ENCODE measurements at regions not wholly inside any gene's neighbourhood (a gene's known extent, or its start where the extent isn't known, plus 50 kb on each side); places are given as distances from the start of the nearest gene placed in this dataset.

DNA sequence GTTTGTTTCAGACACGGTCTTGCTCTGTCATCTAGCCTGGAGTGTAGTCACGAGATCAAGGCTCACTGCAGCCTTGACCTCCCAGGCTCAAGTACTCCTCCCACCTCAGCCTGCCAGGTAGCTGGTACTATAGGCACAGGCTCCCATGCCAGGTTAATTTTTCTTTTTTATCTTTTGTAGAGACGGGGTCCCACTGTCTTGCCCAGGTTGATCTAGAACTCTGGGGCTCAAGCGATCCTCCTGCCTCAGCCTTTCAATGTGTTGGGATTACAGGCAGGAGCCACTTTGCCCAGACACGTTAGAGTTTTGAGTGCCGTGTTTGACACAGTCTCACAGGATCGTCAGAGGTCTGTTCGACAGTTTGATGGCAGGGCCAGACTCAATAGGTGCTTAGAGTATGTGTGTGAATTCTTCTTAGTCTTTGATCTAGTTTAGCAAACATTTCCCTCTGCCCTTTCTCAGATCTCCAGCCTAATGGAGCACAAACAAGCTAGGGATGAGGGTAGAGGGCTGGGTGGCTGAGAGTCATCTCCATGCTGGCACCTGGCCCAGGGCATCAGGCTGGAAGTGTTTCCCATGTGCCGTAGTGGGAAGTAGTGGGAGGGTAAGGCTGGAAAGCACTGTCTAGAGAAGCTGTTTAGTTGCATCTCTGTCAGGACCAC is 66.1 kb upstream of the DLG1 start (continued):
- TF ChIP-seq SRF (IDR thresholded peaks at IDR 0.05; ENCODE audit: low read depth, low read length) (no peak), SIRT6 (IDR thresholded peaks at IDR 0.05; ENCODE audit: low read length) (no peak), YY1 (IDR thresholded peaks at IDR 0.05; ENCODE audit: low read depth, low read length) (no peak)

Measured in H1 (cell line).